ENCODE measurements at regions not wholly inside any gene's neighbourhood (a gene's known extent, or its start where the extent isn't known, plus 50 kb on each side); places are given as distances from the start of the nearest gene placed in this dataset.

- Histone ChIP-seq H3K4me2 (ENCODE audit: low read depth, low read length) (no peak overlapping the region), H3K27ac (ENCODE audit: low read length) (no peak overlapping the region), H2AFZ (ENCODE audit: low read length) (no peak overlapping the region), H3K36me3 (replicated peaks; ENCODE audit: insufficient read depth, low read length) (no peaks in the 10 kb centered on the region), H3K4me3 (ENCODE audit: low read length) (no peak overlapping the region), H3K27me3 (replicated peaks; ENCODE audit: insufficient read depth, low read length) (no peaks in the 10 kb centered on the region), H4K20me1 (ENCODE audit: insufficient read depth, low read length) (no peaks in the 10 kb centered on the region), H3K4me1 (ENCODE audit: low read length) (peaks cover 18% of the 10 kb centered on the region), H3K9me2 (replicated peaks; ENCODE audit: insufficient read depth, low read length) (no peaks in the 10 kb centered on the region), H3K9me3 (replicated peaks; ENCODE audit: insufficient read depth, low read length) (no peaks in the 10 kb centered on the region), H3K9ac (ENCODE audit: low read length) (no peak overlapping the region), H3K79me2 (ENCODE audit: low read length) (no peaks in the 10 kb centered on the region), H3F3A (ENCODE audit: insufficient read depth, low read length) (no peaks in the 10 kb centered on the region)
- DNase-seq: no peak
- no peak for TF ChIP-seq EZH2phosphoT487 (IDR thresholded peaks at IDR 0.05; ENCODE audit: low read length)
- TF ChIP-seq CTCF (IDR thresholded peaks at IDR 0.05; ENCODE audit: low read length): no peak
- no peak for TF ChIP-seq EZH2 (optimal IDR thresholded peaks at IDR 0.05; ENCODE audit: low read depth, low read length)
Measured at GRCh38 chr2:211086049-211086448, 529.6 kb downstream of the CPS1 start.

- Histone ChIP-seq H3K9me2 (replicated peaks; ENCODE audit: insufficient read depth, low read length) (no peaks in the 10 kb centered on the region), H3K27me3 (replicated peaks; ENCODE audit: insufficient read depth, low read length) (no peaks in the 10 kb centered on the region), H3F3A (ENCODE audit: insufficient read depth, low read length) (no peaks in the 10 kb centered on the region), H3K4me3 (ENCODE audit: low read length) (peak overlapping the region; percentile 21), H3K36me3 (replicated peaks; ENCODE audit: insufficient read depth, low read length) (no peaks in the 10 kb centered on the region), H3K4me1 (ENCODE audit: low read length) (peaks cover 18% of the 10 kb centered on the region), H3K9ac (ENCODE audit: low read length) (no peak overlapping the region), H2AFZ (ENCODE audit: low read length) (peak overlapping the region; percentile 29), H3K4me2 (ENCODE audit: low read depth, low read length) (peak overlapping the region; percentile 50), H4K20me1 (ENCODE audit: insufficient read depth, low read length) (no peaks in the 10 kb centered on the region), H3K27ac (ENCODE audit: low read length) (peak overlapping the region; percentile 44; the same call in 1 of the 2 replicates), H3K79me2 (ENCODE audit: low read length) (no peaks in the 10 kb centered on the region), H3K9me3 (replicated peaks; ENCODE audit: insufficient read depth, low read length) (no peaks in the 10 kb centered on the region)
- no peak for TF ChIP-seq EZH2phosphoT487 (IDR thresholded peaks at IDR 0.05; ENCODE audit: low read length)
- TF ChIP-seq CTCF (IDR thresholded peaks at IDR 0.05; ENCODE audit: low read length): no peak
- no peak for TF ChIP-seq EZH2 (optimal IDR thresholded peaks at IDR 0.05; ENCODE audit: low read depth, low read length)
- DNase-seq: peak; percentile 61
Measured at GRCh38 chr2:211089127-211089526, 532.7 kb downstream of the CPS1 start.

- H3K4me2 ChIP-seq (ENCODE audit: low read depth, low read length): no peak overlapping the region
- H3K9me2 ChIP-seq (replicated peaks; ENCODE audit: insufficient read depth, low read length): no peaks in the 10 kb centered on the region
- H3K36me3 ChIP-seq (replicated peaks; ENCODE audit: insufficient read depth, low read length): no peaks in the 10 kb centered on the region
- H3K9me3 ChIP-seq (replicated peaks; ENCODE audit: insufficient read depth, low read length): no peaks in the 10 kb centered on the region
- H3K9ac ChIP-seq (ENCODE audit: low read length): no peak overlapping the region
- H3K4me1 ChIP-seq (ENCODE audit: low read length): peaks cover 9% of the 10 kb centered on the region
- H2AFZ ChIP-seq (ENCODE audit: low read length): 0 out of 2 replicates have a peak overlapping the region, but pooled peaks have one; percentile 14
- DNase-seq: peak; percentile 51
- H3K4me3 ChIP-seq (ENCODE audit: low read length): no peak overlapping the region
- no peaks in the 10 kb centered on the region for H4K20me1 ChIP-seq (ENCODE audit: insufficient read depth, low read length)
- no peaks in the 10 kb centered on the region for H3F3A ChIP-seq (ENCODE audit: insufficient read depth, low read length)
- no peaks in the 10 kb centered on the region for H3K27me3 ChIP-seq (replicated peaks; ENCODE audit: insufficient read depth, low read length)
- no peaks in the 10 kb centered on the region for H3K79me2 ChIP-seq (ENCODE audit: low read length)
- TF ChIP-seq EZH2phosphoT487 (IDR thresholded peaks at IDR 0.05; ENCODE audit: low read length): no peak
- peak; percentile 54 for TF ChIP-seq CTCF (IDR thresholded peaks at IDR 0.05; ENCODE audit: low read length)
- no peak overlapping the region for H3K27ac ChIP-seq (ENCODE audit: low read length)
Measured at GRCh38 chr2:211093743-211094303, 537.4 kb downstream of the CPS1 start.
